NCI-H1048 (cell line): ENCODE measurements at regions not wholly inside any gene's neighbourhood (a gene's known extent, or its start where the extent isn't known, plus 50 kb on each side); places are given as distances from the start of the nearest gene placed in this dataset.

Source experiments
- DNase-seq: peaks from one replicate; lab custom pipeline; 2025; lab: John Stamatoyannopoulos, UW

GRCh38 chrX:39953879-39954278 is 143.9 kb downstream of the BCOR start:
- DNase-seq: no peak

- no peak for DNase-seq
These were observed 142.9 kb downstream of the BCOR start for GRCh38 chrX:39954851-39955250.

- no peak for DNase-seq
These were observed 142.1 kb downstream of the BCOR start for GRCh38 chrX:39955625-39956024.

- no peak for DNase-seq
These were observed 140.9 kb downstream of the BCOR start for GRCh38 chrX:39956803-39957394.

GRCh38 chrX:39957816-39958566 is 139.8 kb downstream of the BCOR start:
- DNase-seq: no peak

GRCh38 chrX:39958850-39959249 is 138.9 kb downstream of the BCOR start:
- no peak for DNase-seq

GRCh38 chrX:39960219-39960618 is 137.5 kb downstream of the BCOR start:
- no peak for DNase-seq

- no peak for DNase-seq
These were observed 136.3 kb downstream of the BCOR start for GRCh38 chrX:39961441-39961840.

- no peak for DNase-seq
These were observed 132.6 kb downstream of the BCOR start for GRCh38 chrX:39965051-39965573.

- DNase-seq: no peak
These were observed 131.6 kb downstream of the BCOR start for GRCh38 chrX:39966176-39966575.

GRCh38 chrX:39967348-39967747 is 130.4 kb downstream of the BCOR start:
- no peak for DNase-seq

GRCh38 chrX:39969099-39969818 is 128.5 kb downstream of the BCOR start:
- no peak for DNase-seq

GRCh38 chrX:39969819-39970504 is 127.8 kb downstream of the BCOR start:
- no peak for DNase-seq

GRCh38 chrX:39971760-39972159 is 126.0 kb downstream of the BCOR start:
- DNase-seq: no peak

GRCh38 chrX:39972340-39972739 is 125.4 kb downstream of the BCOR start:
- no peak for DNase-seq

GRCh38 chrX:39973810-39974209 is 123.9 kb downstream of the BCOR start:
- DNase-seq: no peak

GRCh38 chrX:39974270-39974669 is 123.5 kb downstream of the BCOR start:
- DNase-seq: no peak

GRCh38 chrX:39975101-39975925 is 122.4 kb downstream of the BCOR start:
- no peak for DNase-seq

GRCh38 chrX:39981946-39982345 is 115.8 kb downstream of the BCOR start:
- DNase-seq: no peak

GRCh38 chrX:39982948-39983347 is 114.8 kb downstream of the BCOR start:
- no peak for DNase-seq

- DNase-seq: no peak
These were observed 114.0 kb downstream of the BCOR start for GRCh38 chrX:39983715-39984114.
